Left lung (tissue), 4 donors: ENCODE measurements at regions not wholly inside any gene's neighbourhood (a gene's known extent, or its start where the extent isn't known, plus 50 kb on each side); places are given as distances from the start of the nearest gene placed in this dataset.

ENCODE experiments used
- ATAC-seq: fragments of 200-7000 bp; cut with Tn5 transposase; one replicate; pipeline ENCODE4 v1.9.1; 2020; ENCODE audit warnings: moderate library complexity
- DNase-seq, 4 donors: peaks; one replicate each; pipeline ENCODE4 v3.0.0-alpha.2; 2013 to 2020
- H3K27ac ChIP-seq, 2 donors: fragments of 200-600 bp; sonication (generic) in 1 of 2; one replicate each; pipeline versions ENCODE4 v1.5.0 to v1.8.0; 2020 to 2021
- H3K27me3 ChIP-seq, 2 donors: fragments of 200-600 bp; sonication (generic) in 1 of 2; one replicate each; pipeline versions ENCODE4 v1.5.0 to v1.8.0; 2020 to 2021
- H3K36me3 ChIP-seq, 2 donors: fragments of 200-600 bp; sonication (generic) in 1 of 2; one replicate each; pipeline versions ENCODE4 v1.5.0 to v1.8.0; 2020 to 2021
- H3K4me1 ChIP-seq, 2 donors: fragments of 200-600 bp; one replicate each; pipeline ENCODE4 v1.8.0; 2021
- H3K4me3 ChIP-seq, 2 donors: fragments of 200-600 bp; sonication (generic) in 1 of 2; one replicate each; pipeline versions ENCODE4 v1.5.0 to v1.8.0; 2020 to 2021; ENCODE audit warnings: mild to moderate bottlenecking in 1 of 2
- H3K9me3 ChIP-seq, 2 donors: fragments of 200-600 bp; sonication (generic) in 1 of 2; one replicate each; pipeline versions ENCODE4 v1.5.0 to v1.8.0; 2020 to 2021
- CTCF ChIP-seq, 2 donors: fragments of 200-600 bp; sonication (generic) in 1 of 2; IDR thresholded peaks; one replicate each; pipeline versions ENCODE4 v1.5.0 to v1.8.0; 2021; ENCODE audit warnings: antibody characterized with exemption in 2 of 2
- intact Hi-C, 2 donors: fragments of 100-400 bp; cut with DNase I; formaldehyde crosslinking; loops; one replicate each; pipeline versions ENCODE4 v1.11.2 to v1.14.2; 2022
- donor health status: DM: no; HTN: yes; CAD: no.
- donor health status: DM: no; HTN: no; CAD: no.

GRCh38 chr5:124660229-124661093, 86.0 kb downstream of the ZNF608 start:
- H3K36me3 ChIP-seq, result no peaks in the 10 kb centered on the region
- DNase-seq, result no peak
- ATAC-seq, result peak; percentile 30
- H3K9me3 ChIP-seq, result no peaks in the 10 kb centered on the region
- peak overlapping the region; percentile 8 to 61 for H3K27ac ChIP-seq
- H3K4me1 ChIP-seq, result peaks cover 39 to 73% of the 10 kb centered on the region in 2 donors
- intact Hi-C loops, result no loop called here
- H3K4me3 ChIP-seq, result no peak overlapping the region
- no peak for TF ChIP-seq CTCF (IDR thresholded peaks at IDR 0.05)
- peaks cover 0 to 8% of the 10 kb centered on the region in 2 donors for H3K27me3 ChIP-seq

- Histone ChIP-seq H3K4me1 (peaks cover 39 to 79% of the 10 kb centered on the region in 2 donors), H3K9me3 (no peaks in the 10 kb centered on the region), H3K27ac (peak overlapping the region; percentile 8 to 15), H3K4me3 (no peak overlapping the region), H3K27me3 (peaks cover 0 to 14% of the 10 kb centered on the region in 2 donors), H3K36me3 (no peaks in the 10 kb centered on the region)
- no peak for TF ChIP-seq CTCF (IDR thresholded peaks at IDR 0.05)
- ATAC-seq (no peak), DNase-seq (no peak)
- intact Hi-C loops, result no loop called here
These were observed 86.6 kb downstream of the ZNF608 start for GRCh38 chr5:124659798-124660197.

GRCh38 chr5:124658867-124659557, 87.4 kb downstream of the ZNF608 start:
- no peak for DNase-seq
- intact Hi-C loops, result no loop called here
- Histone ChIP-seq H3K27me3 (peaks cover 0 to 20% of the 10 kb centered on the region in 2 donors), H3K4me1 (peaks cover 39 to 85% of the 10 kb centered on the region in 2 donors), H3K4me3 (no peak overlapping the region), H3K9me3 (no peaks in the 10 kb centered on the region), H3K36me3 (no peaks in the 10 kb centered on the region), H3K27ac (peak overlapping the region in 1 of 2 donors; percentile 15)
- no peak for TF ChIP-seq CTCF (IDR thresholded peaks at IDR 0.05)
- no peak for ATAC-seq

- no peaks in the 10 kb centered on the region for H3K36me3 ChIP-seq
- ATAC-seq (peak; percentile 66), DNase-seq (peak in 2 of 4 donors; percentile 63 to 65)
- no peaks in the 10 kb centered on the region for H3K9me3 ChIP-seq
- intact Hi-C loops, result no loop called here
- H3K4me1 ChIP-seq, result peaks cover 25 to 82% of the 10 kb centered on the region in 2 donors
- peak overlapping the region; percentile 57 to 71 for H3K27ac ChIP-seq
- H3K27me3 ChIP-seq, result peaks cover 0 to 46% of the 10 kb centered on the region in 2 donors
- H3K4me3 ChIP-seq, result no peak overlapping the region
- TF ChIP-seq CTCF (IDR thresholded peaks at IDR 0.05), result no peak
These were observed 90.4 kb downstream of the ZNF608 start for GRCh38 chr5:124655921-124656511.
